GM18498 (cell line): ENCODE measurements at regions not wholly inside any gene's neighbourhood (a gene's known extent, or its start where the extent isn't known, plus 50 kb on each side); places are given as distances from the start of the nearest gene placed in this dataset.

Experiments
- ATAC-seq: cut with Tn5 transposase; IDR thresholded peaks from one replicate; pipeline ENCODE4 v1.9.1; 2021; ENCODE audit warnings: mild to moderate bottlenecking, moderate library complexity; ENCODE audit not compliant: unreplicated experiment

- no peak for ATAC-seq
Observed at GRCh38 chr18:64474773-64475172, 325.9 kb upstream of the LINC00305 start.

GRCh38 chr18:64474255-64474654, 325.4 kb upstream of the LINC00305 start:
- ATAC-seq, result no peak

- ATAC-seq, result no peak
Observed at GRCh38 chr18:64449434-64449833, 300.5 kb upstream of the LINC00305 start.

- ATAC-seq, result no peak
Observed at GRCh38 chr18:64444819-64445218, 295.9 kb upstream of the LINC00305 start.

GRCh38 chr18:64438178-64438577, 289.3 kb upstream of the LINC00305 start:
- no peak for ATAC-seq

GRCh38 chr18:64436111-64436510, 287.2 kb upstream of the LINC00305 start:
- ATAC-seq, result no peak

GRCh38 chr18:64419156-64419555, 270.3 kb upstream of the LINC00305 start:
- ATAC-seq, result no peak

- ATAC-seq, result no peak
Observed at GRCh38 chr18:64416990-64417389, 268.1 kb upstream of the LINC00305 start.

- ATAC-seq, result no peak
Observed at GRCh38 chr18:64415218-64415617, 266.3 kb upstream of the LINC00305 start.

- ATAC-seq, result no peak
Observed at GRCh38 chr18:64410685-64411084, 261.8 kb upstream of the LINC00305 start.

GRCh38 chr18:64409511-64409910, 260.6 kb upstream of the LINC00305 start:
- peak; percentile 57 for ATAC-seq

GRCh38 chr18:64407606-64408005, 258.7 kb upstream of the LINC00305 start:
- no peak for ATAC-seq

- no peak for ATAC-seq
Observed at GRCh38 chr18:64405161-64405560, 256.3 kb upstream of the LINC00305 start.

- ATAC-seq, result peak; percentile 63
Observed at GRCh38 chr18:64403784-64404503, 255.1 kb upstream of the LINC00305 start.

GRCh38 chr18:64402636-64403035, 253.7 kb upstream of the LINC00305 start:
- ATAC-seq, result no peak

GRCh38 chr18:64401268-64402060, 252.6 kb upstream of the LINC00305 start:
- no peak for ATAC-seq

GRCh38 chr18:64399566-64399965, 250.7 kb upstream of the LINC00305 start:
- no peak for ATAC-seq

- ATAC-seq, result no peak
Observed at GRCh38 chr18:64398320-64398719, 249.4 kb upstream of the LINC00305 start.

GRCh38 chr18:64392202-64392601, 243.3 kb upstream of the LINC00305 start:
- no peak for ATAC-seq

- no peak for ATAC-seq
Observed at GRCh38 chr18:64384101-64384500, 235.2 kb upstream of the LINC00305 start.

GRCh38 chr18:64380117-64380516, 231.2 kb upstream of the LINC00305 start:
- ATAC-seq, result peak; percentile 97

- ATAC-seq, result peak; percentile 43
Observed at GRCh38 chr18:64379662-64380061, 230.8 kb upstream of the LINC00305 start.
